Stimulated activated CD4-positive, alpha-beta T cell treated with anti-CD3 and anti-CD28 coated beads, Interleukin-4, amount 100 ng/mL, for 24 hours (primary cell): ENCODE measurements at regions not wholly inside any gene's neighbourhood (a gene's known extent, or its start where the extent isn't known, plus 50 kb on each side); places are given as distances from the start of the nearest gene placed in this dataset.
"Not testable (repeated sequence)": the region's sequence is repeated elsewhere in the genome, so short reads cannot be mapped to it uniquely, and the experiment has no call there.

ENCODE experiments used
- DNase-seq: peaks from one replicate; pipeline ENCODE4 v3.0.0-alpha.2; 2020

DNA sequence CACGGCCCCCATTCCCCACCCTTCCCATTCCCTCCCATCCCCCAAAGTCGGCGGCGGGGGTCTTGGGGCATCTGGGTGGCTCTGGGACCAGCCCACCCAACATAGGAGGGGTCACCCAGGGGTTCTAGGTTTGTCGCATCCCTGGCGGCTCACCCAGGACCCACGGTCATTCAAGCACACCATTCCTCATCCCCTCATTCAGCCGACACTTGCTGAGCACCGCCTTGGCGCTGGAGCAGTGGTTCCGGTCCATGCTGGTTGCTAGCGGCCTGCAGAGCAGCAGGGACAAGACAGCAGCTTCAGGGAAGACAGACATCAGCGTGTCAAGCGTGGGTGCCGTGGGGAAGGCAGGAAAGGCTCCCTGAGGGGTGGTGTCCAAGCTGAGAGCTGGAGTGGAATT lies 50.5 kb upstream of the OTOS start:
- DNase-seq: no peak

DNA sequence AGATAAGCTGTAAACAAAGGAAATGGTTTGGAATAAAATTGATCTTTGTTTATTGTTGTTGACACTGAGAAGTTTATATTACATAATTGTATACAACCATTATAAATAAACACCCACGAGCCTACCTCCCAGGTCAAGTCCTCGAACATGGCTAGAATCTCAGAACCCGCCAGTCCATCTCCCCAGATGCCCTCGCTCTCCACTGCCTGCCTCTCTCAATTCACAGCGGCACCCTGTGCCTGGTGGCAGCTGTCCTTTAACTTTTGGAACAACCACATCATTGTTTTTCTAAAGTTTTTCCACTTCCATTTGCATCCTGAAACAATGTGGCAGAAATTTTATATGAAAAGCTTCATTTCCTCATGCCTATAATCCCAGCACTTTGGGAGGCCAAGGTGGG lies 52.2 kb upstream of the OTOS start:
- no peak for DNase-seq

DNA sequence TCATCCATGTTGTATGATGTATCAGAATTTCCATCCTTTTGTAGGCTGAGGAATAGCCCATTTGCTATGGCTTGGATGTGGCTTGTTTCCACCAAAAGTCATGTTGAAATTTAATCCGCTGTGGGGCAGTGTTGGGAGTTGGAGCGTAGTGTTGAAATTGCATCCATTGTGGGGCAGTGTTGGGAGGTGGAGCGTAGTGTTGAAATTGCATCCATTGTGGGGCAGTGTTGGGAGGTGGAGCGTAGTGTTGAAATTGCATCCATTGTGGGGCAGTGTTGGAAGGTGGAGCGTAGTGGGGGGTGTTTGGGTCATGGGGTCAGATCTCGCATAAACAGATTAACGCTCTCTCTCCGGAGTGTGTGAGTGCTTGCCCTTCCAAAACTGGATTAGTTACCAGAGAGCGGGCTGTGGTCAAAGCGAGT lies 53.9 kb upstream of the OTOS start:
- DNase-seq: not testable (repeated sequence)

DNA sequence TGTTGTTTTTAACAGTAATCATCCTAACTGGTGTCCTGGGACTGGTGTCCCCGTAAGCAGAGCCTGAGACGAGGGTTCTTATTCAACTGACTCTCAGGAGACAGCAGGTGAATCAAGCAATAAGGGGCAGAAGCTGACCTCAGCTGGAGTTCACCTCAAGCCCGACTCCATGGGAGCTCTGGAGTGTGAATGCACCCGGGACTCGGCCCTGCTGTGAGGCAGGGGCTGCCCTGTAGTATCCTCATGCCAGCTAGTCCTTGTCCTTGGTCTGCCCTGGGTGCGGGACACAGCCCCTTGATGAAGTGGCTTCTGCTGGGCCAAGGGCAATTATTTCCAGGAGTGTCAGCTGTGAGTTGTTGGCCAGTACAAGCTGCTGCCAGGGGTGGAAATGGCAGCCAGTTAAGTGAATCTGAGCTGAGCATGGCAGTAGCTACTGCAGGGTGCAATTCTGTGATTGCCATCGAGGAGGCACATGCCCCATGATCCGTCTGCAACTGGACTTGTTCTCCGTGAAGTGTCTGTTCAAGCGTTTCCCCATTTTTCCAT lies 54.9 kb upstream of the OTOS start:
- DNase-seq: no peak

DNA sequence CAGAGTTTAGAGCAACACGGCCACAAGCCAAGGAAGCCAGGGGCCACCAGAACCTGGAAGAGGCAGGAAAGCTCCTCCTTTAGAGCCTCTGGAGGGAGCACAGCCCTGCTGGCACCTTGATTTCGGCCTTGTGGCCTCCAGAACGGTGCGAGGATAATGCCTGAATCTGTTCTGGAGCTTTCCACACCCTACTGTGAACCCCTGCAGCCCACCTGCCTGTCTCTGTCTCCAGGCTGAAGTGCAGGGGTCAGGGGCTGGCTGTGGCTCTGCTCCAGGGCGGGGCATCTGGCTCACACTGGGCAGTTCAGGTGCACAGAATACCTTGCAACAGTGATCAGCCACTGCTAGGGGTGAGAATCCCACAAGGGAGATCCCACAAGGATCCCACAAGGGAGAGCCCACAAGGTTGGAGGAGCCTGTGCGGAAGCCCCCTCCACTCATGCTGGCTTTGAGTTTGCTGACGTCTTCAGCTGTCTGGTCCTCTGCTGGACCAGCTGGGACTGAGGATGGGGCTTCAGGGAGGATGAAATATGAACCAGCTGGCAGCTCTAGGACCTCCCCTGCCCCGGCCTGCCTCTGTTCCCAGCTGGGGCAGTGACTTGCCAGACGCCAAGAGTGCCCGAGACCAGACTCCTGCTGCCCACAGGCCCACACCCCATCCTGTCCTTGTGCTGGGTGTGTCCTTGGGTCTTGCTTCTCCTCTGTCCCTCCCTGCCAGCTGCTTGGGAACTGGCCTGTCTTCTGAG lies 56.4 kb upstream of the OTOS start:
- no peak for DNase-seq

DNA sequence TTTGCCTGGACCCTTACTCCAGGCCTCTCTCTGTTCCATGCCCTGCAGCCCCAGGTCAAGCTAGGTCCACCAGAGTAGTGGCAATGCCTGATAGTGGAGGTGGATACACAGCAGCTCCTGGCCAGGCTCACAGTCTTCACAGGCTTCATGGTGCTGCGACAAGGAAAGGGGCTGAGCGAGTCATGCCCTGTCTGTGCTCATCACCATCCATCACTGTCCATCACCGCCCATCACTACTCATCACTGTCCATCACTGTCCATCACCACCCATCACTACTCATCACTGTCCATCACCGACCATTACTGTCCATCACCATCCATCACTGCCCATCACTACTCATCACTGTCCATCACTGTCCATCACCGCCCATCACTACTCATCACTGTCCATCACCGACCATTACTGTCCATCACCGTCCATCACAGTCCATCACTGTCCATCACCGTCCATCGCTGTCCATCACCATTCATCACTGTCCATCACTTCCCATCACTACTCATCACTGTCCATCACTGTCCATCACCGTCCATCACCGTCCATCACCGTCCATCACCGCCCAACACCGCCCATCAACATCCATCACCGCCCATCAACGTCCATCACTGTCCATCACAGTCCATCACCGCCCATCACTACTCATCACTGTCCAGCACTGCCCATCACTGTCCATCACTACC lies 57.1 kb upstream of the OTOS start:
- no peak for DNase-seq

DNA sequence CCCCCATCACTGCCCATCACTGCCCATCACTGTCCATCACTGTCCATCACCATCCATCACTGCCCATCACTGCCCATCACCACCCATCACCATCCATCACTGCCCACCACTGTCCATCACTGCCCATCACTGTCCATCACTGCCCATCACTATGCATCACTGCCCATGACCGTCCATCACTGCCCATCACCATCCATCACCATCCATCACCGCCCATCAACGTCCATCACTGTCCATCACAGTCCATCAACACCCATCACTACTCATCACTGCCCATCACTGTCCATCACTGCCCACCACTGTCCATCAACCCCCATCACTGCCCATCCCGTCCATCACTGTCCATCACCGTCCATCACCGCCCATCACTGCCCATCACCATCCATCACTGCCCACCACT lies 57.8 kb upstream of the OTOS start:
- no peak for DNase-seq

DNA sequence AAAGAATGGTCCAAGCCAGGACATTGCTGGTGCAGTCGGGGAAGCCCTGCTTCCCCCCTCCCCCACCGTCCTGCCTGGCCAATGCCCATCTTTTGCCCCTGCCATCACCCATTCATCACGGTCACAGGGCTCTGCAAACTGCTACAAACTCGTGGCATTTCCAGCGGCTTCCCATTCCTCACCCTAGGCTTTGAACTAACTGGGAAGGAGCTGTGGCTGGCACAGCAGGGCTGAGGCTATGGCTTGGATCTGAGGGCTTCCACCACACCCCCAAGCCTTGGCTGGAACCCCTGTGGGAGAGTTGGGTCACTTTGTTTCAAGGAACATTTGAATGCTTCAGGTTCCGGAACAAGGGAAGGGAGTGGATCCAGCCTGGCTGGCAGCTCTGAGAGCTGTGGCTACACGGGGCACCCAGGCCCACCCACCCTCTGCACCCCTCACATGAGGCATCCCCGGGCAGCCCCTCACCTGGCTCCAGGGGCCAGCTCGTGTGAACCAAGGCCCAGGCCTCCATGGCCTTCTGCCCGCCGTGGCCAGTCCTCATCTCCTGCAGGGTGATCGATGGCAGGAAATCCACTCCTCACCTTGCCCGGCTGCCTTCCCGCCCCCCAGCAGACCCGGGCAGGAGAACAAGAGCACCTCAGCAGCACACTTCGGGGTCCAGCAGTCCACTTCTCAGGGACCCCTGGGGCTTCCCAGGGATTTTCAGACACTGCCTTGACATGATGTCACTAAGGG lies 58.8 kb upstream of the OTOS start:
- no peak for DNase-seq

DNA sequence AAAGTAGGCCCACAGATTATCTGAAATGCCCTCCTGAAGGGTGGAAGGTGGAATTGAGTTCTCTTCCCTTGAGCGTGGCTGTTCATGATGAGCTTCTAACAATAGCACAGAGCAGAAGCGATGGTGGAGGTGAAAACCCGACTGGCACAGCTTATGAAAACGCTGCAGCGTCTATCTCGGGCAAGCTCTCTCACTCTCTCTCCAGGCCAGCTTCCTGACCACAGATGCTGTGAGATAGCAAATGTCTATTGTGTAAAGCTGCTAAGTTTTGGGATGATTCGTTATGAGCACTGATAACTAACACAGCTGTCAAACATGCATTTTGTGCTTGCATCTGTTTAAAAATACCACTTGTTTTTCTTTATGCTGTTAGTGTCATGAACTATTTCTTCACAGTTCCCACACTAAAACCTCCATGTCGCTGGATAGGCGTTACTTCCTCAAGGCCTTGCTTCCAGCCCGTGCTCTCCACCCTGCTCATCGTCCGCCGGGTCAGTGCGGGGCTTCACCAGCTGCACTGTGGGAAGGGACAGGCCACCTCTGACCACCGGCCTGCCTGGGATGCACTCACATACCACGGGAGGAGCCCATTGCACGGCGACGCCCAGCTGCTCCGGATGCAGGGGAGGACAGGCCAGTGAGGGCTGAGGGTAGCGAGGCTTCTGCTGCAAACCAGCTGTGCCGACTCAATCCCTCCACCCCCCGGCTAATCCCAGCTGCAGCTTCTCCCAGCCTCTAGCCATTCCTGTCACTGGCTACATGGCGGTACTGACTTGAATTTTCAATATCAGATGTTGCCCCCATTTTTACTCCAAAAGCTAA lies 60.0 kb upstream of the OTOS start:
- DNase-seq: no peak

DNA sequence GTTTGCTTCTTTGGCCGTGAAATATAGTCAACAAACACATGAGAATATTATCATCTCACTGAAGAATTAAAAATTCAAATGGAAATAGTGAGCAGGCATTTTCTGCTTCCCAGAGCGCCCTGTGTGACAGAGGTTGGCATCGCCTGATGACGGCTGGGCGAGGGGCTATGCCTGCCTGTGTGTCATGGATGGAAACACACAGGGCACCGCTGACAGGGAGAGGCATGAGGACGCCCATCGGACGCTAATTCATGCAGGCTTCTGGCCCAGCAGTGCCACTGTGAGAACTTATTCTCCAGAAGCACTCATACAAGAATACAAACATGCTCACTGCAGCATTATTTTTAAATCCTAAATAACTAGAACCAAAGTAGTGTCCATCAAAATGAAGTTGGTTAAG lies 61.4 kb upstream of the OTOS start:
- DNase-seq: no peak

DNA sequence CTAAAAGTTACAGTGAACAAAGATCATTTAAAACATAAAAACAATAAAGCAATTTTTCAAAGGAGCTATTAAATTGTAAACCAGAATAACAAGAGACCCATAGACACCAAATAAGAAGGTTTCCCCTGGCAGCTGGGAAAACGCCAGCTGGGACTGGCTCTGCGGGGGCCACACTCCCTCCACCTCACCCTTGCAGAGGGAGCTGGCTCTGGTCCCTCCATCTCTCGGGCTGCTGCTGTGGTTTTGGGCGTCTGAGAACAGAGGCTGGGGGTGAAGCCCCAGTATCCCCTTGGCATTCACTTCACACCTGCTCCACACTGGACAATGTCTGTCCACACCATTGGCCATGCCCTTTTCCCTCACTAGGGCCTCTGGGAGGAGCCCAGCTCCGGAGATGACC lies 62.1 kb upstream of the OTOS start:
- DNase-seq: no peak

DNA sequence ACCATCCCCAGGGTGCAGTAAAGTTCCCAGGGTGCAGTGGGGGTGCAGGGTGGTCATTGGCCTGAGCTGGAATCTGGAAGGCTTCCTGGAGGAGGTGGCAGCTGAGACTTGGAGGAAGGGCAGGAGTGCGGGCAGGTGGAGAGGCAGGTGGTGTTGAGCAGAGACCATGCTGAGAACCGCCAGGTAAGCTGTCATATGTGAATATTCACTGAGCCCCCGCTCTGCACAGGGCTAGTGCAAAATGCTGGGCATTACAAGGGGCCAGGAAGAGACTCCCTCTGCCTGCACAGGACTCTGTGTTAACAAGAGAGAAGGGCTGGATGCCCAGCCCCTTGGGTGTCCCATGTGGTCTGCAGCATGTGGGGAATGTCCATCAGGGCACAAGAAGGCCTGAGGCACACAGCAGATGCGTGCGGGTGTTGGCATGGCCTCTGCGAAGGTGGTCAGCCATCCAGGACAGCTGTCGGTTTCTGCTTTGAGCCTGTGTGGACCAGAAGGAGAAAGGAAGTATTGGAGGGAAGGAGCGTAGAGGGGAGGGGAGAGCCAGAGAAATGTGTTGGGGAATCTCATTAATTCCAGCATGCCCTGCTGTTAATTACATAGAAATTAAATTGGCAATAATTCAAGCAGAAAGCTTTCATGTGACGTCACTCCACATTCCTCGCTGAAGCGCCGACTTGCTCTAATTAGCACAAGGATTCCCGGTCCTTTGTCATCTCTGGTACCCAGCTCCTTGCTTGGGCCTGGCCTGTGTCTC lies 62.8 kb upstream of the OTOS start:
- DNase-seq: no peak

DNA sequence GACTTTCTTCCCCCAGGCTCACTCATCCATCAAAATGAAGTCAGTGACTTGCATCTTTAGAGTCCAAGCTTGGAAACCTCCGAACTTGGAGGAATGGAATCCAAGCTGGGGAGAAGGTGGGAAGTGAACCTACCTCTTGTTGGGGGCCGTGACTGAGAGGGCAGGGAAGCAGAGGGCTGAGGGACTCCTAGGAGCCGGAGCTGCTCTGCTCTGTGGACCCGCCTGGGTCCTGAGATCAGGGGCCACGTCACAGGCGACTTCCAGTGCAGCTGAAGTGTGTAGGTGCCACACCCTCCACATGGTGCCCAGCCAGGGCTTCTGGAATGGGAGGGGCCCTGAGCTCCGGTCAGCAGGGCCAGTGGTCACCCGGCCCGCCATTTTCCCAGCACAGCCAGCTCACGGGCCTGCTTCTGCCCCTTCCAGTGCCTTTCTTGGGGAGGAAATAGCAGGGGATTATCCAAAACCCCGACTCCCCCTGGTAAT lies 63.4 kb upstream of the OTOS start:
- DNase-seq: no peak

DNA sequence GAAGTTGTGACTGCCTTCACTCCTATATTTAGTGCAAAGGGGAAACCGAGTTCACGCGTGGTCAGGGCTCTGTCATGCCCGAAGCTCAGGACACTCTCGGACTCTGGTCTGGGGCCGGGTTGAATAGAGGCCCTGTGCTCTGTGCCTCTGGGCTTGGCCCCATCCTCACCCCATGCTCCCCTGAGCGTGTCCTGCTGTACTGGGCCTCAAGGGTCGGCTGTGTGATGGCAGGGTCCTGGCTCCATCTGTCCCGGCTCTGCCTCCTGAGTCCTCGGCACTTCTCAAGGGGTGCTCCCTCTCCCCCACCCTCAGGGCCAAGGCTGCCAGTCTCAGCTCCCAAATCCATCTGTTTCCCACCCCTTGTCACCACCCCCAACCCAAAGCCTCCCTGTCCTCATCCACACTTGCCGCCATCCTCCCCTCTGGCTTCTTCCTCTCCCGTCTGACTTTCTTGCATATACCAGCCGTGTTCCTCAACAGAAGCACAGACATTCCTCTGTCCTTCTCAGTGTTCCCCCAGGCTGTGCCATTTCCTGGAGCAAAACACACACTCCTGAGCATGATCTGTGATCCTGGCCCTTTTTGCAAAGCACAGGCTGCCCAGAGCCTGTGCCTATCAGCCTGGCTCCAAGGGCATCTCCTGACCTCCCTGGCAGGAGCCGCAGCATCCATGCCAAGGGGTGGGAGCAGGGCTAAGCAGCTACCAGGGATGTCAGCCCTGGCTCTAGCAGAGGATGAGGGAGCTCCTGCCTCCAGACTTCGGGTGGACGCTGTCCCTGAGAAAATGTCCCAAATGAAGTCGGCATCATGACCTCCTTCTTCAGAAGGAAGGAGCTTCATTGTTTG lies 64.2 kb upstream of the OTOS start:
- no peak for DNase-seq

DNA sequence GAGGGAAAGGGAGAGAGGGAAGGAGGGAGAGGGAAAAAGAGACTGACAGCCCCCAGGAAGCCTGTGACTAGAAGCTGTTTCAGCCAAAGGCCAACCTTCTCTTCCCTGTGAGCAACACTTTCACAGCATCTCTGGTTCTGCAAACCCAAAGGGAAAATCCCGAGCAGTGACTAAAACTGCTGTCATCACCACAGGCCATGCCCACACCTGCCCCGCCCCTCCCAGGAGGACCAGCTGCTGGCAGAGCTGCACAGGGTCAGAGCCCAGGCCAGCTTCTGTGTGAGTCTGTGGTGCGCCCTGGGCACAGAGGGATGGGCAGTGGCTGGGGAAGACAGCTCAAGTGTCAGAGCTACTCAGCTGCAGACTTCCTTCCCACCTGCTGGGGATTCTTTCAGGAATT lies 64.9 kb upstream of the OTOS start:
- DNase-seq: peak; percentile 70

DNA sequence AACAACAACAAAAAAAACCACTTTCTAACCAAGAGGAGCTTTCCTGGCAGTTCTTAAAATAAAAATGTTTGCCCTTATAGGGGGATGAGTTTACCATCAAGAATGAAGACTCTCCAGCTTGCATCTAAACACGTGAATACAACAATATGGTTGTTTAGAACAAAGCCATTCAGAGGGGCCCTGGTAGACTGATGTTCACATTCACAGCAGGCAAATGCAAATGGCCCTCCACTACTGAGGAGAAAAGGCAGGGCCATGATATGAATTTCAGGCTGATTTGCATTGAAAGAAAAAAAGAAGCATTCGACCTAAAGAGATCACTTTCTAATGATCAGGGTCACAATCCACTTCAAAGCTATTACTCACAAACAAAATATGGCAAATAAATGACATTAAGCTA lies 65.3 kb upstream of the OTOS start:
- no peak for DNase-seq

DNA sequence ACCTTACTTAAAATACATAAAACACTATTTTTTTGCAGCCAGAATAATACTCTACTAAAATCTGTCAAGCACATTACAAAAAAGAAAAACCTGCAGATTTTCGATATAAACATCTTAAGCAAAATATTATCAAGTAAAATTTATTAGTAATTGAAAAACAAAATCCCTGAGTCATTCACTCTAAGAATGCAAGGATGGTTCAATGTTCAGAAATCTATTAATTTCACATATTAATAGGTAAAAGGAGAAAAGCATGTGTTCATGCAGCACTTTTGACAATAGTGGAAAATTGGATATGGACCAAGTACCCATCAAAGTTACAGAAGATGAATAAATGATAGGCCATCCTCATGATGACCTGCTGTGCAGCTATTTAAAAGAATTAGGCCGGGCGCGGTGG lies 66.2 kb upstream of the OTOS start:
- DNase-seq: no peak

DNA sequence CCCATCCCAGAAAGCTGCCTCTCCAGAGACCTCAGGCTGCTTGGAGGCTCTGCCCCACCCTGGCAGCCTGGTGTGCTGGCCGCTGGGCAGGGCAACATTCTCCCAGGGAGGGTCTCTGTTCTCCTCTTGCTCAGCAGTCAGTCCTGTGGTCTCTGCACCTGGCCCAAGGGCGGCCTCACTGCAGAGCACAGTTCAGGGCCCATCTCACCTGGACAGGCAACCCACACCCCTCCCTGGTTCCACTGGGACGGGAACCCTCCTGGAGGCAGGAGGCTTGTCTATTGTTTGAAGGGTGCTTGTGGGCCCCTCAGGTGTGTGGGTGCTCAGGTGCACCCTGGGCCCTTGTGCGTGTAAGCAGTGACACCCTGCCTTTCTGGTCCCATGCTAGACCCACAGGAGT lies 67.2 kb upstream of the OTOS start:
- no peak for DNase-seq

DNA sequence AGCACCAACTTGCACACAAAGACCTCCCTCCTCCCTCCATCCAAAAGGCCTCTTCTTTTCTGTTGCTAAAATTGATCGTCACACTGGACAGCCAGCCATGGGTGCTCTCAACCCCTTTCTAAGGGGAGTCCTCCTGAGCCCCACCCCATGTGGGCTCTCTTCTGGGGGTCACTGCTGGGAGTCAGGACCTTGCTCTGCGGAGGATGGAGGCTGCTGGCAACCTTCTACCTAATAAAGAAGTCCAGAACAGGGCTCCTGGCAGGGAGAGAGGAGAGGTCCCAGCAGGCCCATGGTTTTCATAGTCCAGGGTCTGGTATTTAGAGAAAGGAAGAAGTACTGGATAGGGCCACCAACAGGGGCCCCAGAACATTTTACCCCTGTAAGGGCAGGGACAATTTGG lies 67.6 kb upstream of the OTOS start:
- no peak for DNase-seq

DNA sequence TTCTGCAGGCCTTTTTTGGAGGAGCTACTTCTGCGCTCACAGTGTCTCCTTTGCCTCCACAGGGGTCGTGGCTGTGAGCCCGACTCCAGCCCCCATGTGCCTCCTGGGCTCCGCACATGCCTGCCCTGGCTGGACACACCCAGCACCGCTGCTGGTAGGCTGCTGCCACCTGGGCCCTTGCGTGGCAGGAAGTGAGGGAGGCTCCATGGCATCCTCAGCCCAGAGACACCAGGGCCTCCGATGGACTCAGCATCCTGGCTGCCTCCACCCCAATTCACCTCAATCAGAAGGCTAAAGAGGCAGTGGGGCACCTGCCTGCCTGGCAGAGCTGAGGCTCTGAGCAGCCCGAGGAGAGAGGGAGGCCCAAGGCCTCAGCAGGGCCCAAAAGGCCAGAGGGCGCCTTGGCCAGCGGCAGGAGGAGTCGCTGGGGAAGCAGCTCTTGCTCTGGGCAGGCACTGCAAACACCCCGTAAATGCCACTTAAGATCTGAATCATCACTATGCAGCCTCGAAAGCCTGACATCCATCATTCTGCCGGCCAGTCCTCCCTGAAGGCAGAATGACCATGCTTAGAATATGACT lies 68.3 kb upstream of the OTOS start:
- DNase-seq: no peak

DNA sequence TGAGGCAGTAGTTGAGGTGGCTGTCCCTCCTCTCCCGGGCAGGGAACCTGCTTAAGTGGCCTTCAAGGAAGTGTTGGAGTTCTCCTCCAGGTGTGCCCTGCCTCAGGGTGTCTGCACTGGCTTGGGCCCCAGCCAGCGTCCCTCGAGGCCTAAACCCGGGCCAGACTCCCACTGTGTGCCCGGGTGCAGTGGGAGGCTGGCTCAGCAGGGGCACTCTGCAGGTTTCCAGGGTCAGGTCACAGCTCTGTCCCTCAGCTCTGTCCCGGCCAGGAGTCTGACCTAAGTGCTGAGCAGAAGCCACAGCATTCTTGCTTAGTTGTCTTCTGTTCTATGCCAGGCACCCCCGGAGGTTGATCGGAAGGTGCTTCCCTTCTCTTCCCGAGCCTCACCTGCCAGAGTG lies 69.0 kb upstream of the OTOS start:
- DNase-seq: no peak
